Stimulated activated CD4-positive, alpha-beta T cell treated with anti-CD3 and anti-CD28 coated beads, TNF-alpha, amount 100 ng/mL, for 48 hours (primary cell): ENCODE measurements at regions not wholly inside any gene's neighbourhood (a gene's known extent, or its start where the extent isn't known, plus 50 kb on each side); places are given as distances from the start of the nearest gene placed in this dataset.
"Not testable (repeated sequence)": the region's sequence is repeated elsewhere in the genome, so short reads cannot be mapped to it uniquely, and the experiment has no call there.

Source experiments
- DNase-seq, 3 donors: peaks; one replicate each; pipeline ENCODE4 v3.0.0-alpha.2; 2020; ENCODE audit warnings: low read depth in 3 of 3

GRCh38 chr14:65153101-65153500, 50.8 kb upstream of the MAX start:
- no peak for DNase-seq

- no peak for DNase-seq
These were observed 54.5 kb upstream of the MAX start for GRCh38 chr14:65156568-65157366.

- no peak for DNase-seq
These were observed 57.2 kb upstream of the MAX start for GRCh38 chr14:65159281-65160062.

- DNase-seq: no peak
These were observed 57.8 kb upstream of the MAX start for GRCh38 chr14:65160091-65160490.

- DNase-seq: no peak
These were observed 59.7 kb upstream of the MAX start for GRCh38 chr14:65162031-65162430.

GRCh38 chr14:65164068-65164824, 61.9 kb upstream of the MAX start:
- peak in 2 of 3 donors; percentile 11 to 25 for DNase-seq

- DNase-seq: no peak
These were observed 62.5 kb upstream of the MAX start for GRCh38 chr14:65164825-65165135.

GRCh38 chr14:65167072-65167645, 64.8 kb upstream of the MAX start:
- peak in 1 of 3 donors; percentile 21 for DNase-seq

GRCh38 chr14:65168840-65169239, 66.5 kb upstream of the MAX start:
- DNase-seq: no peak

- DNase-seq: no peak
These were observed 67.0 kb upstream of the MAX start for GRCh38 chr14:65169351-65169750.

- no peak for DNase-seq
These were observed 68.0 kb upstream of the MAX start for GRCh38 chr14:65170318-65170717.

- DNase-seq: peak; percentile 18 to 27 (median 25)
These were observed 68.6 kb upstream of the MAX start for GRCh38 chr14:65170768-65171507.

- DNase-seq: no peak
These were observed 71.8 kb upstream of the MAX start for GRCh38 chr14:65173973-65174693.

GRCh38 chr14:65174783-65175182, 72.5 kb upstream of the MAX start:
- DNase-seq: no peak

GRCh38 chr14:65177551-65177950, 75.2 kb upstream of the MAX start:
- no peak for DNase-seq

- not testable (repeated sequence) for DNase-seq
These were observed 76.9 kb upstream of the MAX start for GRCh38 chr14:65179231-65179630.

- DNase-seq: peak; percentile 25 to 32 (median 32)
These were observed 77.8 kb upstream of the MAX start for GRCh38 chr14:65179918-65180724.

GRCh38 chr14:65180725-65181025, 78.4 kb upstream of the MAX start:
- DNase-seq: no peak

- DNase-seq: no peak
These were observed 81.9 kb upstream of the MAX start for GRCh38 chr14:65184032-65184764.
